Panc1 (cell line): ENCODE measurements at regions not wholly inside any gene's neighbourhood (a gene's known extent, or its start where the extent isn't known, plus 50 kb on each side); places are given as distances from the start of the nearest gene placed in this dataset.

Experiments
- ATAC-seq: fragments of 200-7000 bp; cut with Tn5 transposase; 2 replicates; pipeline ENCODE4 v1.9.1; 2020; ENCODE audit warnings: mild to moderate bottlenecking, moderate library complexity
- BruUV-seq: library from RNA; stranded (reverse); fragments of 400-500 nt; replicated peaks from 2 replicates; lab custom pipeline; 2021; lab: Mats Ljungman, UMichigan
- CTCF ChIA-PET: fragments of 300-600 bp; sonication (Branson Sonifier 250); formaldehyde crosslinking; loops from one replicate; lab custom pipeline; 2022; ENCODE audit warnings: antibody characterized with exemption; lab: Charles Lee
- POLR2A ChIA-PET: fragments of 300-600 bp; sonication (Branson Sonifier 250); formaldehyde crosslinking; loops from one replicate; lab custom pipeline; 2022; ENCODE audit warnings: antibody characterized with exemption; lab: Charles Lee
- DNase-seq: peaks from one replicate; pipeline ENCODE4 v3.0.0-alpha.2; 2010; ENCODE audit warnings: low read depth, low spot score
- H3K27ac ChIP-seq: 2 replicates; pipeline ENCODE4 v1.5.1; 2011; ENCODE audit warnings: mild to moderate bottlenecking, low read length, inconsistent platforms
- H3K27me3 ChIP-seq: fragments of 200-500 bp; sonication (Bioruptor generic); 2 replicates; pipeline ENCODE4 v1.6.0; 2014; ENCODE audit warnings: low read length, inconsistent platforms; ENCODE audit not compliant: control insufficient read depth, insufficient read depth
- H3K36me3 ChIP-seq: fragments of 200-500 bp; sonication (Bioruptor generic); 2 replicates; pipeline ENCODE4 v1.5.1; 2014; ENCODE audit warnings: inconsistent platforms, mild to moderate bottlenecking, low read length, moderate library complexity; ENCODE audit not compliant: control insufficient read depth, insufficient read depth
- H3K4me1 ChIP-seq: 2 replicates; pipeline ENCODE4 v1.5.1; 2011; ENCODE audit warnings: inconsistent platforms, mild to moderate bottlenecking, low read length, moderate library complexity; ENCODE audit not compliant: control insufficient read depth, insufficient read depth
- H3K4me3 ChIP-seq, 2 experiments: 2 replicates each; pipeline ENCODE4 v1.5.1; 2011 to 2012; ENCODE audit warnings: low read depth in 2 of 2, low read length in 2 of 2, mild to moderate bottlenecking in 2 of 2, inconsistent platforms in 1 of 2, moderate library complexity in 1 of 2
- H3K9me3 ChIP-seq: fragments of 200-500 bp; sonication (Bioruptor generic); 2 replicates; pipeline ENCODE4 v1.5.1; 2014; ENCODE audit warnings: low read depth, mild to moderate bottlenecking, inconsistent platforms, low read length, moderate library complexity; ENCODE audit not compliant: control insufficient read depth, insufficient read depth
- CTCF ChIP-seq: fragments of 450-650 bp; IDR thresholded peaks from 2 replicates; pipeline ENCODE4 v1.5.1; 2017; ENCODE audit warnings: mild to moderate bottlenecking
- POLR2AphosphoS5 ChIP-seq: IDR thresholded peaks from 2 replicates; pipeline ENCODE4 v1.6.1; 2012; ENCODE audit warnings: mild to moderate bottlenecking, low read depth, low read length, moderate library complexity
- REST ChIP-seq, 2 experiments: IDR thresholded peaks; 2 replicates each; pipeline ENCODE4 v1.6.1; 2011 to 2012; ENCODE audit warnings: low read depth in 2 of 2, control low read depth in 1 of 2, low read length in 1 of 2, mild to moderate bottlenecking in 1 of 2, moderate library complexity in 1 of 2; ENCODE audit not compliant: insufficient read depth in 1 of 2
- SIN3A ChIP-seq: IDR thresholded peaks from 2 replicates; pipeline ENCODE4 v1.6.1; 2012; ENCODE audit warnings: low read depth, mild to moderate bottlenecking, low read length, moderate library complexity, borderline replicate concordance; ENCODE audit not compliant: insufficient read depth
- TCF7L2 ChIP-seq: IDR thresholded peaks from 2 replicates; pipeline ENCODE4 v1.6.1; 2011; ENCODE audit warnings: mild to moderate bottlenecking, low read depth, low read length, inconsistent platforms
- in situ Hi-C: cut with HindIII; loops from 2 replicates; pipeline ENCODE4 v1.10.0; 2016; ENCODE audit warnings: low sequenced_read_pairs, low pct_unique_long_range_greater_than_20kb
- intact Hi-C: fragments of 100-400 bp; cut with micrococcal nuclease; formaldehyde crosslinking; loops from one replicate; pipeline ENCODE4 v1.10.0; 2022; ENCODE audit not compliant: unreplicated experiment

GRCh38 chr13:34458756-34459715 lies 483.0 kb upstream of the NBEA start (continued):
- TF ChIP-seq CTCF, result no peak

- TF ChIP-seq CTCF, result no peak
- TF ChIP-seq POLR2AphosphoS5, result no peak
- TF ChIP-seq SIN3A, result no peak
- TF ChIP-seq REST (IDR thresholded peaks at IDR 0.05; ENCODE audit: insufficient read depth in 1 of 2, low read depth in 2 of 2, low read length in 1 of 2), result no peak
- no peak for TF ChIP-seq TCF7L2
- Histone ChIP-seq H3K9me3 (no peaks in the 10 kb centered on the region), H3K27ac (no peak overlapping the region), H3K36me3 (no peaks in the 10 kb centered on the region), H3K4me3 (no peak overlapping the region), H3K4me1 (no peaks in the 10 kb centered on the region), H3K27me3 (no peaks in the 10 kb centered on the region)
- no peak for ATAC-seq
- CTCF ChIA-PET, result no interaction called here
- no TSS peak for BruUV-seq
- in situ Hi-C loops (no loop called here), intact Hi-C loops (no loop called here)
- POLR2A ChIA-PET, result no interaction called here
- no peak for DNase-seq
Observed at GRCh38 chr13:34459856-34460255, 482.2 kb upstream of the NBEA start.

GRCh38 chr13:34462843-34463242 lies 479.2 kb upstream of the NBEA start:
- H3K4me3 ChIP-seq, result no peak overlapping the region

More at GRCh38 chr13:34462843-34463242, 479.2 kb upstream of the NBEA start:
- DNase-seq, result no peak
- Histone ChIP-seq H3K36me3 (no peaks in the 10 kb centered on the region), H3K27ac (no peak overlapping the region), H3K27me3 (no peaks in the 10 kb centered on the region), H3K4me1 (no peaks in the 10 kb centered on the region), H3K9me3 (no peaks in the 10 kb centered on the region)
- BruUV-seq, result no TSS peak
- ATAC-seq, result no peak
- in situ Hi-C loops, result no loop called here
- CTCF ChIA-PET, result no interaction called here
- POLR2A ChIA-PET, result no interaction called here
- TF ChIP-seq POLR2AphosphoS5 (no peak), SIN3A (no peak), TCF7L2 (no peak), REST (IDR thresholded peaks at IDR 0.05; ENCODE audit: insufficient read depth in 1 of 2, low read depth in 2 of 2, low read length in 1 of 2) (no peak), CTCF (no peak)
- intact Hi-C loops, result no loop called here
